ENCODE measurements at regions not wholly inside any gene's neighbourhood (a gene's known extent, or its start where the extent isn't known, plus 50 kb on each side); places are given as distances from the start of the nearest gene placed in this dataset.

- TF ChIP-seq ZFAT (CRISPR knock-in tag; conservative IDR thresholded peaks at IDR 0.05) (no peak), SSRP1 (CRISPR knock-in tag; IDR thresholded peaks at IDR 0.05) (no peak), TP53 (CRISPR knock-in tag; conservative IDR thresholded peaks at IDR 0.05) (no peak), FOXK1 (CRISPR knock-in tag; IDR thresholded peaks at IDR 0.05; ENCODE audit: borderline replicate concordance, low read depth) (no peak), ATM (IDR thresholded peaks at IDR 0.05; ENCODE audit: borderline replicate concordance) (no peak), ZFP90 (CRISPR knock-in tag; IDR thresholded peaks at IDR 0.05; ENCODE audit: borderline replicate concordance) (no peak)
These were observed 196.7 kb downstream of the MOXD1 start (continued) for GRCh38 chr6:132204591-132204990.

GRCh38 chr6:132202574-132202973 lies 198.7 kb downstream of the MOXD1 start:
- intact Hi-C loops (cut with micrococcal nuclease; ENCODE audit: unreplicated experiment) (no loop called here), in situ Hi-C loops (cut with HindIII; ENCODE audit: extremely low pct_ligation_motif_present, low pct_unique_long_range_greater_than_20kb) (loop anchor here (25.0 kb wide), 1 partner anchor 515 kb away; no protein-coding TSS in a partner anchor)
- no peak for FAIRE-seq
- no peaks in the 10 kb centered on the region for H3K36me3 ChIP-seq (replicated peaks in 1 of 2; ENCODE audit: control insufficient read depth in 1 of 2, insufficient read depth in 2 of 2, low read length in 2 of 2)
- no peaks in the 10 kb centered on the region for H3K79me2 ChIP-seq (ENCODE audit: insufficient read depth, low read length)
- H3K9ac ChIP-seq (ENCODE audit: insufficient read depth, low read depth, low read length): no peak overlapping the region
- no peak overlapping the region for H3K4me2 ChIP-seq (ENCODE audit: low read depth, low read length)
- no TSS peak for BruUV-seq (replicated peaks)
- no peaks in the 10 kb centered on the region for H3K27me3 ChIP-seq (ENCODE audit: control insufficient read depth in 1 of 2, insufficient read depth in 2 of 2, low read length in 2 of 2)
- no peak for TF ChIP-seq ZFP36 (IDR thresholded peaks at IDR 0.05; ENCODE audit: borderline replicate concordance, low read depth, low read length, partially characterized antibody)
- no peak for TF ChIP-seq ZNF7 (CRISPR knock-in tag; IDR thresholded peaks at IDR 0.05)
- TF ChIP-seq TBX3 (IDR thresholded peaks at IDR 0.05; ENCODE audit: borderline replicate concordance): no peak
- no peak for TF ChIP-seq JDP2 (CRISPR knock-in tag; IDR thresholded peaks at IDR 0.05; ENCODE audit: borderline replicate concordance)
- TF ChIP-seq XBP1 (CRISPR knock-in tag; IDR thresholded peaks at IDR 0.05): no peak
- no peak for TF ChIP-seq TARDBP (CRISPR knock-in tag; IDR thresholded peaks at IDR 0.05)
- no peak for TF ChIP-seq NR3C1 (CRISPR knock-in tag; IDR thresholded peaks at IDR 0.05)
- TF ChIP-seq GZF1 (CRISPR knock-in tag; IDR thresholded peaks at IDR 0.05): no peak
- no peak for TF ChIP-seq TEAD2 (CRISPR knock-in tag; IDR thresholded peaks at IDR 0.05)
- TF ChIP-seq MBNL3 (CRISPR knock-in tag; conservative IDR thresholded peaks at IDR 0.05): no peak
- no peak for TF ChIP-seq ZBTB25 (CRISPR knock-in tag; IDR thresholded peaks at IDR 0.05)
- TF ChIP-seq ZNF331 (CRISPR knock-in tag; IDR thresholded peaks at IDR 0.05): no peak
- TF ChIP-seq ESRRA (CRISPR knock-in tag; IDR thresholded peaks at IDR 0.05; ENCODE audit: low read depth): no peak
- no peaks in the 10 kb centered on the region for H3K9me3 ChIP-seq (ENCODE audit: low read length)
- ATAC-seq: no peak
- no peak for DNase-seq (ENCODE audit: low spot score)
- H2AFZ ChIP-seq (ENCODE audit: low read length): no peak overlapping the region
- H3K27ac ChIP-seq (ENCODE audit: extremely low read length, insufficient read depth, low read length): no peak overlapping the region
- H3K4me1 ChIP-seq (ENCODE audit: insufficient read depth, low read length): no peaks in the 10 kb centered on the region
- POLR2A ChIA-PET: no interaction called here
- no peaks in the 10 kb centered on the region for H4K20me1 ChIP-seq (ENCODE audit: insufficient read depth, low read length)
- H3K4me3 ChIP-seq (replicated peaks in 1 of 3; ENCODE audit: insufficient read depth in 1 of 3, low read depth in 2 of 3, low read length in 3 of 3): no peak overlapping the region
- WGBS (ENCODE audit: low lambda C conversion rate): 33% methylated on average over 4 of the region's 4 CpGs
- CTCF ChIA-PET (ENCODE audit: low intra/inter-chr PET ratio, low total read pairs): no interaction called here

Measured in HepG2 (cell line).